NCI-H2081 (cell line): ENCODE measurements at regions not wholly inside any gene's neighbourhood (a gene's known extent, or its start where the extent isn't known, plus 50 kb on each side); places are given as distances from the start of the nearest gene placed in this dataset.
"Not testable (repeated sequence)": the region's sequence is repeated elsewhere in the genome, so short reads cannot be mapped to it uniquely, and the experiment has no call there.

Experiments
- DNase-seq, 2 experiments: peaks; one replicate each; lab custom pipeline; 2025; lab: John Stamatoyannopoulos, UW

DNA sequence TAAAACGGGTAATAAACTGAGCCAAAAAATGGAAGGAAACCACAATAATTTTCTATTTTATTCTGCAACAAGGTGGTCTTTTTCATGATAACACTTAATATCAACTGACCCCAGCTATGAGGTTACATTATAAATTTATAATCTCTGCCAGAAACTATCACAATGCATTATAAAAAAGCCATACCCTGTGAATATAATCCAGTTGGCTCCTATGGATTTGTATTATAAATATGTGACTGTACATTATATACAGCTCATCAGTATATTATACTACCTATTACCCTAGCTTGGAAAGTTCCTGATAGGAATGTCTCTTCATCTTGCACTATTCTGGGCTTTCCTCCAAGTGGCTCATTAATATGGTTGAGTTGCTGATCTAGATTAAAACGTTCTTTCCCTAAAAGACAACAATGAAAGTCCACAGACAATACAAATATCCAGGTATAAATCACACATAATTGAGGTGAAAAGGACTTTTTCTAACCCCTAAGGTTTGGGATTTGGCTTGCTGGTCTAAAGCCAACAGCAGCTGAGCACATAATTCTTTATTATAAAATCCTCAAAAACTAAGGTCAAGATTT lies 487.7 kb downstream of the TTLL7 start:
- peak; percentile 8 to 84 for DNase-seq

DNA sequence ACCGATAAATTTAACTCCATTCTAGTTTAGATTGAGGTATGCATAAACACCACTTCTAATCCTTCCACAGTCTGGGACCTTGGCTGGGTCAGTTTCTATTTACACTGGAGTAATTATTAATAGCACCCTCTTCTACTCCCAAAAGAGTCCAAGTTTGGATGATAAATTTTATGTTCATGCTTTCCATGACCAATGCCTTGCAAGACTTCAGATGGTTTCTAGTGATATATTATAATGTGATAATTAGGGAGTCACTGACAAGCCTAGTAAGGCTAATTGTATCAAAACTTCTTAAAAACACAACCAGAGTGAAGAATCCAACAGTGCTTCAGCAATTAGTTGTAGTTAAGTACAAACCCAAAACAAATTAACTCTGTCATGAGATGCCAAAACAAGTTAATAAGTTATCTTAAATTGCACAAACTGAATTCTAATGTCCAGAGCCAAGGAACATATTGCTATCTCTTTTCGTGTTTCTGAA lies 489.6 kb downstream of the TTLL7 start:
- no peak for DNase-seq

DNA sequence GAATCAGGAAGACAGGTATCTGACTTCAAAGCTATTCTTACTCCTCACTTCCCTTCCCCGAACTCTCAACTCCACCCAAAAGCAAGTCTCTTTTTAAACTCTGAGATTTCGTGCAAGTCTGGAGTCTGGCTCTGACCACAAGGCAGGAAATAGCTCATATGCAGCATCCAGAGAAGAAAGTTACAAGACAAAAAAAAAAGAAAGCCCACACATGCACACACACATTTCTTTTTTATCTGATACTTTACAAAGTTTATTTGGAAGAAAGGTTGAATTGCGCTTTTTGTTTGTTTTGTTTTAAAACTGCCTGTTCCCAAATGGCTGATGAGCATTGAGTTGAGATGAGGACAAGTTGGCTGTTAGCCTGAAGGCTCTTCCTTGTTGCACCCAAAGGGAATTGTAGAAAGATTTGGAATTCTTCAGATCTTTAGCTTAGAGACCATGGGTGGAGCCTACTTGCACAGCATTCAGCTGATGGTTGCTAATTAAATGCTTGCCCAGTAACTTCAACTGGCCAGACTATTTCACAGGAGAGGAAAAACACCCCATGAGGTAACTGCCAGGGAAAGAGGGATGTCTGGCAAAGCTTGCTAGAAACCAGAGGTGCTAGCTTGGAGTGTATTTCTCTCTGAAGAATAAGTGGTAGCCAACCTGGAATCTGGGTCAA lies 490.3 kb downstream of the TTLL7 start:
- no peak for DNase-seq

DNA sequence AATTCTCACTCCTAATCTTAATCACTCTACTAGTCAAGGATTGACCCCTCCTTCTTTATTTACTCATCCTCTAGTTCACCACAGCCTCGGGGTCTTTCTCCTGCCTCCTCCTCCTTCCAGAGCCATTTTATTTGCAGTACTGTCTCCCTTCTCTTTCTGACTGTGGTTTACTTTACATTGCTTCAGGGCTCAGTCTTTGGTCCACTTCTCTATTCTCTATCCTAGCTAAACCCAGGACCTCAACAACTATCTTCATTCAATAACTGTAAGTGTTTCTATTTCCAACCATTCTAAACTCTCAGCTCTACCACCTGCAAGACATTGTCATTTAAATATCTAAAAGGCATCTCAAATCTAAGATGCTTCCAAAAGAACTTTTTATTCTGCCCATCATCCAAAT lies 493.8 kb downstream of the TTLL7 start:
- DNase-seq = no peak

DNA sequence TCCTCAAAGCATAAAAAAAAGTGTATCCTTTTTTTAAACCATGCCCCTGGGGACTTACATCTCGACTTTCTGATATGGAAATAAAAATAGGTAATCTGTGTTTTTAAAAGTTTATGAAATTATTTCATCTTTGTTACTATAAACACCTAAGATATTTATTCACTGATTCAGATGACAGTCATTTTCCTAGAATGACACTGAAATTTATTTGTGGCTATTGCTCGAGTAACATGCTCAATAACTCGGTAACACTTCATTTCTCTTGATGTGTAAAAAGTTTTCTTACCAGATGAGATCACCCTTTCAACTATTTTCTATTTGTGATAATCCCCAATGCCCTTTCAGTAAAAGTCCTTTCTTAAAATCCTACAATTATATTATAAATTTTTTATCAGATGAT lies 495.8 kb downstream of the TTLL7 start:
- no peak for DNase-seq

DNA sequence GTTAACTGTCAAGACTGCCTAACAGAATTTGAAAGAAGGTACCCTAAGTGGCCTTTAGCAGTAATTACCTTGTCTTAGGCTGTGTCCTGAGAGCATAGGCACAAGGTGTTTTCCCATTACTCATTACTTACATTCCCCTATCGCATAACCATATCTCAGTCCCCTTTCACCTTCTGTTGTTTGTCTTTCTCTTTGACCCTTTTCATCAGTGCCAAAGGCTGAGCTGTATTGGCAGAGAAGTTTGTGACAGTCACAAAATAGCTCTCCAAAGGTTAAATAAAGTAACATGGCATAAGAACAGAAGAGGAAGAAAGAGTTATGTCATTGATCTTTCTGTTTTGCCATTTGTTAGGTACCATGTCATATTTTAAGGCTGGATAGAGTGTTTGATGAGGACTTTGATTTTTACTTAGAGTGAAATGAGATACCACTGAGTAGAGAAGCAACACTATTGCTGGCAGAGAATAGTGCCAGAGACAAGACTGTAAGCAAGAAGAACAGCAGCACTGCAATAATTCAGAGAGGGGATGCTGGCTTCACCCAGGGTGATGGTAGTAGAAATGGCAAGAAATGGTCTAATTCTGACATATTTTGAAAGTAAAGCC lies 497.8 kb downstream of the TTLL7 start:
- no peak for DNase-seq

DNA sequence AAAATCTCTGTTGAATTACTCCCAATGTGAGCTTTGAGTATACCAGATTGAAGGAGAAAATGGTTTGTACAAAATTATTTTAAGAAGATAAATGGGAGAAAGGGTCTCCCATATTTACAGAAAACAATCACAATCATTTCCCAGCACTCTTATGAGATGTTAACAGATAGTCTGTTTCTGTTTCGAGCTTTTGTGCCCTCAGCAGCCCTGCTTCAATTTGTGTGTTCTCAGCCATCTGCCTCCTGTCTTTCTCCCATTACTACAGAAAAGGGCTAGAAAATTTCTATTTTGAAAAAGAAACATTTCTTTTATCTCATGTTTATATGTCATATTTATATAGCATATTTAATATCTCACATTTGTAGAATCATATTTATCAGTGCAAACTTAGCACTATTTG lies 498.4 kb downstream of the TTLL7 start:
- DNase-seq = no peak

DNA sequence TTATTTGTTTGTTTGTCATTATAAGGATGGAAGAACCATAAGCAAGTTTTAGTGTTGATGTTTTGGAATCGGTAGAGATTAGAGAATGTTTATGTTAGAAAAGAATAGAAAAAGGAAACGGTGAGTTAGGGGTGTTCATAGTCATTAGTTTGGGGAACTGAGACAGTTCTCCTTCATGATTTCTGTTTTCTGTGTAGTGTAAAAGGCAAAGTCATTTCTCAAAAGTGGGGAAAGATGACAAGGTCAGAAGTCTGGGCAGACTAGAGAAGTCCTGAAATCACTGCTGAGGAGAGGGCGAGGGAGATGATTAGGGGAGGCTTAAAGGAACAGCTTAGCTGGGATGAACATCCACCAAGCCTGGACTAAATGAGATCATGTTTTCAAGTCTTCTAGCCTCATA lies 498.9 kb downstream of the TTLL7 start:
- DNase-seq = no peak

DNA sequence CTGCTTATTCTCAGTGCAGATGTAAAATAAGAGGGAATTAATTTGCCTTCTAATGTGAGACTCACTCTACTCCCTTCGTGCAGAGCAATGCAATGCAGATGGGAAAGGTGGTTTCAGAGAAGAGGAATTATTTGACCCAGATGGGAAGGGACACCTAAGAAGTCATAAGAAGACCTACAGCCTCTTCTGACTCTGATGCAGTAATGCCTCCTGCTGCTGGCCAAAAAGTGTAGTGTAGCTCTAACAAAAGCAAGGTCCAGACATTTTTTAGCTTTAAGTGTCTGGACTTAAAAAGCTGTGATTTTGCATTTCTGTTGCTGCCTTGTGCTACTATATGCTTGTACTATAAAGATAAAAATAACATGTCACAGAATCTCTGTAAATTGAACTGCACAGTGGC lies 501.4 kb downstream of the TTLL7 start:
- peak in 1 of 2 experiments; percentile 13 for DNase-seq

DNA sequence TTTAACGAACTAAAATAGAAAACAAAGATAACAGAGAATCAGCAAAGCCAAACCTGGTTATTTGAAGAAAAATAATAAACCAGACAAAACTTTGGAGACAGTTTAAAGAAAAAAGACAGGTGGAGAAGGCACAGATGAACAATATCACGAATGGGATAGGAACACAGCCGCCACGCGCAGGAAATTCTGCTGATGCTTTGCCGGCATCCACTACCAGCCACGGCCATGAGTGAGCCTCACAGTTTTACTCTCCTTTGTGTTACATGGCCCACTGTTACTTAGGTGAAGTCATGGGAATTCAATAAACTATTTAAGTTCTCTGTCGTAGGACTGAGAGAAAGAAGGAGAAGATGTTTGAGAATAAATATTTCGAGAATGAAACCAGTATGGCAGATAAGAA lies 503.4 kb downstream of the TTLL7 start:
- DNase-seq = no peak

DNA sequence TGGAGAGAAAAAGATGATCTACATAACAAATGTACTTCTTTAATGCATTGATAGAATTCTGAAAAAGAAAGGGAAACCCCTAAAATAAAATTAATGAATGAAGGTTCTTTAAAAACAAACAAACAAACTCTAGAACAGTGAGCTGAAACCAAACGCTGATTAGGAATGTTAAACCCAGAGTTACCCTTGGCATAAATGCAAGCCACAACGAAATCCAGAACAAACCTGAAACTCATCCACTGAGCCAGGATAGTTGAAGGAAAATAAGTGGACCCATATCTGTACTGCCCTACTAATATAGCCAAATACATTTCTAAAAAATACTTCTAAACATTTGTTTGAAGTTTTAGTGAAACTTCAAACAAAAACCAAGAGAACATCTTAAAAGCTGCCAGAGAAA lies 505.3 kb downstream of the TTLL7 start:
- no peak for DNase-seq

DNA sequence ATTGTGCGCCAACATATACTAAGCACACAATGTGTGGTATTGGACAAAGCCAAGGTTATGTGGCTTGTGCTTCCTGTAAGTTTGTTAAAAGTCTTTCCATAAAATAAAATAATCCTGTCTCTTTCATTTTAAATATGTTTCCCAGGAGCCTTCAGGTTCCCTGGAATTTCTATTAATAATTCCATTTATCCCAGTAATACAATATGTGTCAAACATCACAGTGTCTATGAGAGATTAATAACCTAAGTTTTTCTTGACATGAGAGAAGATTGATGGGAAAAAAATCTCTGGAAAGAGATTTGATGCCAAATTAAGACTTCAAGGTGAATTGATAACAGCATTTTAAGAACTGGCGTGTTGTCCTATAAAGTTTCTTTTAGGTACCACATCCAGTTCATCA lies 507.0 kb downstream of the TTLL7 start:
- DNase-seq = no peak

DNA sequence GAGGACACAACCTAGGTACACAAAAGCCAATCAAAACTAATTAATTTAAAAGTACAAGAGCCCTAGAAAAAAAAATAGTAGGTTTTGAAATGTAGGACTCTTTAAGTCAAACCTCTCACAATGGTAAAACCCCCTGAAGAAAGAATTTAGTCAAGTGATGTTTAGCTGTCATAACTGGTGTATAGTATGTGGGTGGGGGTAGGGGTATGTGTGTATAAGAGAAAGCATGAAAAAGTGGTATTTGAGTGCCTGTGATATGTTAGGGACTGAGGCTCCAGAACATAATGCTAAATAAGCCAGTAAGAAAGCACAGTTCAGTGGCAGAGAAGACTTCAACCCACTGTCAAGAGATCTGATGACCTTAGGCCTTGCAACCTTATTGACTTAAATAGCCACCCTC lies 507.9 kb downstream of the TTLL7 start:
- DNase-seq = no peak

DNA sequence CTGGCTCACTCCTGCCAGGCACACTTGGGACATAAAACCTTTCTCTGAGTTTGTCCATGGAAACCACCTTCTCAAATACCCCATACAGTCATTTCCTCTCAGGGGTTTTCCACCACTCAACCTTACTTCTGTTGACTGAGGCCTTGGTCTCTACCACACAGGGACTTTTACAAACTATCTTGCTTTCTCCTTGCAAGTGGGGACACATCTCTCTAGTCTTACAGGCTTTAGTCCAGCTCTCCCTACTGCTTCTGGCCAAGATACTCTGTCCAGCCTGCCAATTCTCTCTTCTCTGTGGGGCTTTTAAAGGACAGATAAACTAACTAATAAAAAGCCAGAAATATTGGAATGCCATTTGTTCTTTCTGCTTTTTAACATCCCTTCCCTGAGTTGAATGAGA lies 510.8 kb downstream of the TTLL7 start:
- not testable (repeated sequence) for DNase-seq

DNA sequence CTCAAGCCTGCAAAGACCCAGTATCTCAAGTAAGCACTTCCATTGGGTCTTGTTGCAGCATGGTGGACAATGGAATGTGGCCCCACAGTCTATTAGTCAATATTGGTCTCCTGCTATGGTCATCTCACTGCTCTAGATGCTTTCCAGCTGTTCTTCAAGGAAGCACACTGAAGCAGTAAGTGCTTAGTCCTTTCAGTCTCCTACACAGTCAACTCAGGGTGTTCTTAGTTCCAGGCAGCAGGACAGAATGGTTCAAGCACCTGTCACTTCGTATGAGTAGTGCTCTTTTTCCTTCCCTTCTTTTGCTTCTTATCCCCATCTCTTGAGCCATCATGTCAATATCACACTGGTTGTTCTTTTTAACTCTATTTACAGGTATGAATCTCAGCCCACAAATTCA lies 511.5 kb downstream of the TTLL7 start:
- not testable (repeated sequence) for DNase-seq

DNA sequence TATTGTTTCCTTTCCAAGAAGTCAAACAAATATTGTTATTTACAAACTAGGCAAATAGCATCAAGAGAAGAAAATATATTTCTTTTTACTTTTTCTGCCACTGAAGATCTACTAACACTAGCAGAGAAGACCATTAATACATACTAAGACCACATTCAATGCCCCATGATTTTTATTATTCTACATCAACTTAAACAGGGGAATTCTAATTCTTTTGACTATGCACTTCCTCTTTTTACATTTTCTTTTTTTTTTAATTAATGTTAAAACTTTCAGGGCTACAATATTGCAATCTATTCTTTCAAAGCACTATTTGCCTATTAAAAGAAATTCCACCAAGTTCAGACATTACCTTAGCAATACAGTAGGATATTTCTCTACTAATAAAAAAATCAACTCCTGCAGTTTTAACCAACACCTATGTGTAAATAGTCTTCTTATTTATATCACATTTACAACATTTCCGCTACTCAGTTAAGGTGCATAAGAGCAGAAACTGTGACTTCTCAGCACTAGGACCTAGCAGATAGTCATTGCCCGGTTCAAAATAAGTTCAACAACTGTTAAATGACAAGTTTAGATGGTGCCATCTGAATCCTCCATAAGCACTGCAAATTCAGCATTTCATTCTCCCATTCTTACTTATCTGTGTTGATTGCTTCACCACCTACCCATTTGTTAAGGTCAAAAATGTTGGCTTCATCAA lies 513.5 kb downstream of the TTLL7 start:
- not testable (repeated sequence) for DNase-seq

DNA sequence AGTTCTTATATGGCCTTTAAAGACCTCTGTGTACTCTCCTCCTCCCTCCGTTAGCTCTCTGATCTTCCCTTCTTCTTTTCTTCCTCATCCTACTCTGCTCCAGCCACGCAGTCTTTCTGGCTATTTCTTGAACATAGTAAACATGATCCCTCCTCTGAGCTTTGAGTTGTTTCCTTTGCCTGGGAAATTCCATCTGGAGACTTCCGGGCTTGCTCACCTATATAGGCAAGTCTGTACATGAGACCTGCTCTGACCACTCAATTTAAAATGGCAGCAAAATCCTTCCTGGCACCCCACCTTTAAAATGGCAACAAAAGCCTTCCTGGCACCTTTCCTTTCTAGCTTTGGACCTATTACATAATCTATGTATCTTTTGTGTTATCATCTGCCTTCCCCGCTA lies 517.6 kb downstream of the TTLL7 start:
- not testable (repeated sequence) for DNase-seq

DNA sequence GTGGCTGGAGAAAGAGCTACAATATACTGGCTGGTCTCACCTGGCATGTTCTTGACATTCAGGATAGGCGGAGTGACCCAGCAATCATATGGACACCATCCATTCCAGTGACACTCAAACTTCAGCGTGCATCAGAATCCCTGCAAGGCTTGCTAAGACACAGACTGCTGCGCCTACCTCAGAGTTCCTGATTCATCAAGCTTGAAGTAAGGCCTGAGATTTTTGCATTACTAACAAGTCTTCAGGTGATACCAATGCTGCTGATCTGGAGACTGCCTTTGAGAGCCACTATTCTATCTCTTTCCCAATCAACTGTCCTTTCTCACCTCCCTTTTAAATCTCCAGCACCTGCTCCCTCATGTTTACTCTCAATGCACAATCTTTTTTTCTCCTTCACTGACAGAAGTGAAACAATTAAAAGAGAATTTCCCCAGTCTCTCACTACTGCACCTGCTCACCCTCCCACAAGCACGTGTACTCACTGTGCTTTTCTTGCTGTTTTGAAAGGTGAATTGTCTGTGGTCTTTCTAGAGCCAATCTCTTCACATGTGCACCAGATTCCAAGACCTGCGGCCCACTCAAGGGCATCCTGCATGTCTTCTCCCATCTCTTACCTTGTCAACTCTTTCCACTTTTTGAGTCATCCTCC lies 519.2 kb downstream of the TTLL7 start:
- not testable (repeated sequence) for DNase-seq

DNA sequence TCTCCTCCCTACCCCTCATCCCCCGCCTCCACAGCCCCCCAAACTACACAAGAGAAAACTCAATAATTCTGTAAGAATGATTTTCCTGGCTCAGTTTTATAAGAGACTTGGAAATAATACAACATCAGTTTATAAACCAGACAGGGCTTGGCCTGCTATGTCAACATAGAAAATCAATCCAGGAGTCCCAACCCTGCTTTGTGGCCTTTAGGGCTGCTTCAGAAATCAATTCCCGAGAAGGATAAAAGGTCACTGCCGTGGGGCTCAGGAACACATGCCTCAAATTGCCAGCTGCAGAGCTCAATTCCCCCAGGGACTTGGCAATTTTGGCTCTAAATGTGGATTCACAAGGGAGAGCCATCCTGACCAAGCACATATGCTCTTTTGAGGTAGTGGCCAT lies 520.8 kb downstream of the TTLL7 start:
- DNase-seq = not testable (repeated sequence)

DNA sequence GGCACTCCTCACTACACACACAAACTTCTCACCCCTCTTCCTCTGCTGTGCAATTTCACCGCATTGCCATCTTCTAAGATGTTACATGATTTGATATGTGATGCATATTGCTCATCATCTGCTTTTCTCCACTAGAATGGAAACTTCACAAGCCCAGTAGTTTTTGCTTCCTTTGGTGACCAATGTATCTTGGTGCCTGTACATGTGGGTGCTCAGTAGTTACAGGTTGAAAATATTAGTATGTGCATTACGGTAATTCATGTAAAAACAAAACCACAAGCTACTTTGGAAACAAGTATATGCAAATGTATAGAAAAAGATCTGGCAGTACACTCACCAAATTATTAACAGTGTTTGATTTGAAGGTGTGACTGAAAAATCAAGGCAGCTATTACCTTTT lies 522.4 kb downstream of the TTLL7 start:
- DNase-seq = not testable (repeated sequence)

DNA sequence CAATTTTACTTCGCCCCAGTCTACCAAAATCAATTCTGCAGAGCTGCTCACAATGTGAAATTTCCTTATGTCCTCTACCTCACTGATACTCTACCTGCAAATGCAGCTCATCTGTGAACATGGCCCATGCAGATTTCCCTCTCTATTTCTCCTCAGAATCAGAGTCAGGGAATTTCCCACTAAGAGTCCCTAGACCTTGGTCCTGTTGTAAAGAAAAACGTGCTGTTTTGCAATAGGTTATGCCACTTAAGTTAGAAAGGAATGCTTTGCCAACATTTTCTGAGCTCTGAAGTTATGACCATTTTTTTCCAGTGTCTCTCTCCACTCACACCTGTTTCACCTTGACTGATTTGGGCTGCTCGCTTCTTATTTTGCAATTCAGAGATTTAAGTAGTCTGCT lies 524.0 kb downstream of the TTLL7 start:
- DNase-seq = not testable (repeated sequence)

DNA sequence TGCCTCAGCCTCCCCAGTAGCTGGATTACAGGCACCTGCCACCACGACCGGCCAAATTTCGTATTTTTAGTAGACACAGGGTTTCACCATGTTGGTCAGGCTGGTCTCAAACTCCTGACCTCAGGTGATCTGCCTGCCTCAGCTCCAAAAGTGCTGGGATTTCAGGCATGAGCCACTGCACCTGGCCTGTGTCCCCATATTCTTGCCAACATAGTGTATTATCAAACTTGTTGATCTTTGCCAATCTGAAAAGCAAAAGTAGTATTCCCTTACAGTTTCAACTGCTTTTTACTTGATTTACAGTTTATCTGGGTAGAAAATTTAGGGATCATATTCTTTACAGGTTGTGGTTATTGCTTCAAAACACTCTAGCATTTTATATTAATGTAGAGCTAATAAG lies 524.9 kb downstream of the TTLL7 start:
- DNase-seq = not testable (repeated sequence)
